BLaER1 (cell line): ENCODE measurements at regions not wholly inside any gene's neighbourhood (a gene's known extent, or its start where the extent isn't known, plus 50 kb on each side); places are given as distances from the start of the nearest gene placed in this dataset.
A peak's percentile ranks its signal among the peaks of the same experiment; 100 is the strongest.

Source experiments
- H3K27ac ChIP-seq: shearing (Covaris generic); formaldehyde crosslinking; 2 replicates; pipeline ENCODE4 v1.8.1; 2022
- H3K27me3 ChIP-seq: shearing (Covaris generic); formaldehyde crosslinking; 2 replicates; pipeline ENCODE4 v1.8.1; 2022
- H3K36me3 ChIP-seq: shearing (Covaris generic); formaldehyde crosslinking; 2 replicates; pipeline ENCODE4 v1.8.1; 2022
- H3K4me1 ChIP-seq: shearing (Covaris generic); formaldehyde crosslinking; 2 replicates; pipeline ENCODE4 v1.8.1; 2022
- H3K4me2 ChIP-seq: shearing (Covaris generic); formaldehyde crosslinking; 2 replicates; pipeline ENCODE4 v1.8.1; 2022
- H3K4me3 ChIP-seq: shearing (Covaris generic); formaldehyde crosslinking; 2 replicates; pipeline ENCODE4 v1.8.1; 2022
- H3K9ac ChIP-seq: shearing (Covaris generic); formaldehyde crosslinking; 2 replicates; pipeline ENCODE4 v1.8.1; 2022
- H3K9me3 ChIP-seq: shearing (Covaris generic); formaldehyde crosslinking; 2 replicates; pipeline ENCODE4 v1.8.1; 2022
- H4K20me1 ChIP-seq: shearing (Covaris generic); formaldehyde crosslinking; 2 replicates; pipeline ENCODE4 v1.8.1; 2022
- Cebpa-rat ChIP-seq: shearing (Covaris generic); IDR thresholded peaks from 2 replicates; pipeline ENCODE4 v1.8.1; 2022

GRCh38 chr3:70729845-70730244, 417.4 kb upstream of the MDFIC2 start:
- H3K9ac ChIP-seq = no peak overlapping the region
- H3K4me1 ChIP-seq = no peaks in the 10 kb centered on the region
- no peak overlapping the region for H3K4me2 ChIP-seq
- H3K4me3 ChIP-seq = no peak overlapping the region
- H3K27me3 ChIP-seq = no peaks in the 10 kb centered on the region
- TF ChIP-seq Cebpa-rat = no peak
- H3K27ac ChIP-seq = no peak overlapping the region
- no peaks in the 10 kb centered on the region for H3K36me3 ChIP-seq
- no peaks in the 10 kb centered on the region for H3K9me3 ChIP-seq
- H4K20me1 ChIP-seq = no peaks in the 10 kb centered on the region

GRCh38 chr3:70728311-70728710, 415.9 kb upstream of the MDFIC2 start:
- Histone ChIP-seq H3K4me3 (no peak overlapping the region), H3K27ac (no peak overlapping the region), H4K20me1 (no peaks in the 10 kb centered on the region), H3K4me2 (no peak overlapping the region), H3K9ac (no peak overlapping the region), H3K36me3 (no peaks in the 10 kb centered on the region), H3K27me3 (no peaks in the 10 kb centered on the region), H3K4me1 (no peaks in the 10 kb centered on the region), H3K9me3 (no peaks in the 10 kb centered on the region)
- no peak for TF ChIP-seq Cebpa-rat

DNA sequence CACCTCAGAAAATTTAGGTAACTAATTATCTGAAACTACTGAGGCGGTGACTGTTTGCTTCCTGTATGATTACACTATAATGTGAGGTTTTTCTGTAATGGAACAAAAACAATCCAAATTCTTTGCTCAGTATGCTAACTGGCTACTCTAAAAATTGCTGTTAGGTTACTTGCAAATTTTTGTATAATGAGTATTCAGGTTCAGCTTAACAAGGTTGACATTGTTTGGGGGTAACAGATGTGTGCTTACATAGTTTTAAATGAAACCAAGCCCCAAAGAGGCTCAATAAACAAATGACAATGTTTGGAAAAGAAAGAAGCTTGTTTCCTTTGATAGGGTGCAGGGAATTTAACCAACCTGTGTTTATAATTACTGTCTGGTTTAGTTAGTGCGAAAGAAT, 414.5 kb upstream of the MDFIC2 start:
- Histone ChIP-seq H3K9me3 (no peaks in the 10 kb centered on the region), H3K27me3 (no peaks in the 10 kb centered on the region), H3K27ac (no peak overlapping the region), H3K4me3 (no peak overlapping the region), H3K4me1 (no peaks in the 10 kb centered on the region), H3K36me3 (no peaks in the 10 kb centered on the region), H4K20me1 (no peaks in the 10 kb centered on the region), H3K4me2 (no peak overlapping the region), H3K9ac (no peak overlapping the region)
- no peak for TF ChIP-seq Cebpa-rat

- Histone ChIP-seq H4K20me1 (no peaks in the 10 kb centered on the region), H3K27me3 (no peaks in the 10 kb centered on the region), H3K4me2 (no peak overlapping the region), H3K4me1 (no peaks in the 10 kb centered on the region), H3K9ac (no peak overlapping the region), H3K27ac (no peak overlapping the region), H3K9me3 (no peaks in the 10 kb centered on the region), H3K36me3 (no peaks in the 10 kb centered on the region), H3K4me3 (no peak overlapping the region)
- TF ChIP-seq Cebpa-rat = no peak
These were observed 413.9 kb upstream of the MDFIC2 start for GRCh38 chr3:70726096-70726938.

DNA sequence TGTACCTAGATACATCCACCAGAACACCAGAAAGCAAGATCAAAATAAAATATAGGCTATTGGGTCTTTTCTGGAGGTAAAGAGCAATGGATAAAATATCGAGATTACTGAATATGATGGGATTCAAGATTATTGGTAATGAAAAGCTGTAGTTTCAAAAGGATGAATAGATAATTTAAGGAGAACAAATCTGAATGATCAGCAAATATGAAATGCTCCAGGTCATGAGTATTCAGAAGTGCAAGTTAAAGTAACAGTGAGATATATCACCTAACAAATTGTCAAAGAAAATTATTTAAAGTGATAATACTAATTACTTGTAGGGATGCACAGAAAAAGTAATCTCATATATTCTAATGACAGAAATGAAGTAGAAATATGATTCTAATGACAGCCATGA, 409.6 kb upstream of the MDFIC2 start:
- no peak overlapping the region for H3K9ac ChIP-seq
- no peak overlapping the region for H3K4me2 ChIP-seq
- H3K27ac ChIP-seq = no peak overlapping the region
- H3K27me3 ChIP-seq = no peaks in the 10 kb centered on the region
- H3K4me1 ChIP-seq = no peaks in the 10 kb centered on the region
- no peaks in the 10 kb centered on the region for H3K9me3 ChIP-seq
- no peaks in the 10 kb centered on the region for H4K20me1 ChIP-seq
- H3K4me3 ChIP-seq = no peak overlapping the region
- TF ChIP-seq Cebpa-rat = no peak
- H3K36me3 ChIP-seq = no peaks in the 10 kb centered on the region

GRCh38 chr3:70716832-70717231, 404.4 kb upstream of the MDFIC2 start:
- no peak overlapping the region for H3K9ac ChIP-seq
- 0 out of 2 replicates have a peak, but pooled peaks cover 3% of the 10 kb centered on the region for H3K27me3 ChIP-seq
- H3K4me2 ChIP-seq = no peak overlapping the region
- no peak for TF ChIP-seq Cebpa-rat
- H3K36me3 ChIP-seq = peaks cover 5% of the 10 kb centered on the region; the same call in 1 of the 2 replicates
- H3K4me1 ChIP-seq = no peaks in the 10 kb centered on the region
- no peak overlapping the region for H3K27ac ChIP-seq
- H4K20me1 ChIP-seq = no peaks in the 10 kb centered on the region
- H3K9me3 ChIP-seq = peaks cover 22% of the 10 kb centered on the region
- no peak overlapping the region for H3K4me3 ChIP-seq

- no peaks in the 10 kb centered on the region for H3K4me1 ChIP-seq
- TF ChIP-seq Cebpa-rat = no peak
These were observed 400.1 kb upstream of the MDFIC2 start for GRCh38 chr3:70712449-70713082.

DNA sequence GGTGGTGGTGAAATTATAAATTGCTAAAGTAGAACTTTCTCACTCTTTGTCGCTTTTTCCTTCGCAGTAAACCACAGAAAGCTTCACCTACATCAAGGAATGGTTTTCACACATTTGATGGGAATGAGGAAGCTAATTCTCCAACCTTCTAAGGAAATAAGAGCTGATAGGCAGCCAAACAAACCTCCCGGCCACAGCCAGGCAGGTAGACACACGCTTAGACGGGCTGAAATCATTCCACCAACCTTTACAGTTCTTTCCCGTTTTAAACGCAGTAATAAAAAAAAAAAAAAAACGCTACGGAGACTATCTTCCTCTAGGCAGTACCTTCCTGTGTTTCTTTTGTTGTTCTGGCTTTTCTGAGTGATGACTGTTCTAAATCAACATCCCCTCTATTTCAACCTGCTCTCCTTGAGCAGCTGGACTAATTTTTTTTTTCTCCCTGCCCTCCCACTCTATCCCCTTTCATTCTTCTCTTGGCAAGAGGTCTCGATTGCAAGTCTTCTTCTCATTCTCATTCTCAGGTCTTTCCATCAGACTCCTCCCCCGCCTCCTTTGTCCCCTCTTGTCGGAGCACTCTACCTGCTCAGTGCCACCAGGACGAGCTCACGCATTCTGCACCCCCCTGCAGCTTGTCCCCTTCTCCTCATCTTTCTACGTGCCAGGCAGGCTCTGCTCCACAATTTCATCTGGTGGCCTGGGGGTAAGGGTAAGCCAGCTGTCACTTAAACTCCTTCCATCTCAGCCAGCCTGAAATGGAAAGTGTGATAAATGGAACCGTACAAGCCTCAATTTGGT, 391.1 kb upstream of the MDFIC2 start:
- Histone ChIP-seq H3K36me3 (no peaks in the 10 kb centered on the region), H3K9me3 (no peaks in the 10 kb centered on the region), H3K4me1 (no peaks in the 10 kb centered on the region), H3K9ac (no peak overlapping the region), H4K20me1 (no peaks in the 10 kb centered on the region), H3K4me3 (no peak overlapping the region), H3K27me3 (no peaks in the 10 kb centered on the region), H3K4me2 (no peak overlapping the region), H3K27ac (no peak overlapping the region)
- no peak for TF ChIP-seq Cebpa-rat

More at GRCh38 chr3:70712449-70713082, 400.1 kb upstream of the MDFIC2 start:
- Histone ChIP-seq H3K4me2 (no peak overlapping the region), H3K27me3 (0 out of 2 replicates have a peak, but pooled peaks cover 3% of the 10 kb centered on the region), H3K36me3 (peaks cover 5% of the 10 kb centered on the region; the same call in 1 of the 2 replicates), H3K4me3 (peak overlapping the region; percentile 28), H4K20me1 (no peaks in the 10 kb centered on the region), H3K27ac (no peak overlapping the region), H3K9ac (no peak overlapping the region), H3K9me3 (peaks cover 29% of the 10 kb centered on the region)

- Histone ChIP-seq H3K4me3 (no peak overlapping the region), H3K9me3 (no peaks in the 10 kb centered on the region), H3K9ac (no peak overlapping the region), H3K27ac (no peak overlapping the region), H3K4me2 (no peak overlapping the region), H3K27me3 (no peaks in the 10 kb centered on the region), H3K36me3 (no peaks in the 10 kb centered on the region), H4K20me1 (no peaks in the 10 kb centered on the region), H3K4me1 (no peaks in the 10 kb centered on the region)
- no peak for TF ChIP-seq Cebpa-rat
These were observed 389.7 kb upstream of the MDFIC2 start for GRCh38 chr3:70702132-70702531.
